HFFc6 (cell line): ENCODE measurements at regions not wholly inside any gene's neighbourhood (a gene's known extent, or its start where the extent isn't known, plus 50 kb on each side); places are given as distances from the start of the nearest gene placed in this dataset.

Experiments used
- DNase-seq: peaks from one replicate; pipeline ENCODE4 v3.0.0-alpha.2; 2018
- H3K27ac Mint-ChIP-seq: 2 replicates; pipeline ENCODE4 v1.8.0; 2020; ENCODE audit warnings: mild to moderate bottlenecking, mixed read lengths
- H3K27me3 Mint-ChIP-seq: 2 replicates; pipeline ENCODE4 v1.8.0; 2021; ENCODE audit warnings: mild to moderate bottlenecking, moderate library complexity, mixed read lengths; ENCODE audit not compliant: insufficient read depth
- H3K36me3 Mint-ChIP-seq: 2 replicates; pipeline ENCODE4 v1.8.0; 2021; ENCODE audit warnings: low read depth, mixed read lengths
- H3K4me1 Mint-ChIP-seq: 2 replicates; pipeline ENCODE4 v1.8.0; 2020; ENCODE audit warnings: low read depth, mixed read lengths
- H3K4me3 Mint-ChIP-seq: 2 replicates; pipeline ENCODE4 v1.8.0; 2020; ENCODE audit warnings: mild to moderate bottlenecking, moderate library complexity, mixed read lengths
- H3K9me3 Mint-ChIP-seq: 2 replicates; pipeline ENCODE4 v1.8.0; 2020; ENCODE audit warnings: mild to moderate bottlenecking, mixed read lengths
- CTCF ChIP-seq: fragments of 200-600 bp; sonication (generic); IDR thresholded peaks from 2 replicates; pipeline ENCODE4 v1.5.0; 2021; ENCODE audit warnings: antibody characterized with exemption, mild to moderate bottlenecking

- H3K27ac Mint-ChIP-seq: no peak overlapping the region
- H3K27me3 Mint-ChIP-seq: peaks cover 3% of the 10 kb centered on the region; the same call in 1 of the 2 replicates
- no peak overlapping the region for H3K4me3 Mint-ChIP-seq
- no peak for TF ChIP-seq CTCF
- H3K4me1 Mint-ChIP-seq: peaks cover 36% of the 10 kb centered on the region
- H3K36me3 Mint-ChIP-seq: no peaks in the 10 kb centered on the region
- no peaks in the 10 kb centered on the region for H3K9me3 Mint-ChIP-seq
- no peak for DNase-seq
Measured at GRCh38 chr7:79874797-79875196, 259.8 kb upstream of the GNAI1 start.

- DNase-seq: no peak
- no peaks in the 10 kb centered on the region for H3K9me3 Mint-ChIP-seq
- no peaks in the 10 kb centered on the region for H3K36me3 Mint-ChIP-seq
- H3K27ac Mint-ChIP-seq: no peak overlapping the region
- peaks cover 22% of the 10 kb centered on the region for H3K4me1 Mint-ChIP-seq
- no peak for TF ChIP-seq CTCF
- no peak overlapping the region for H3K4me3 Mint-ChIP-seq
- H3K27me3 Mint-ChIP-seq: peaks cover 3% of the 10 kb centered on the region; the same call in 1 of the 2 replicates
Measured at GRCh38 chr7:79872176-79872575, 262.5 kb upstream of the GNAI1 start.

GRCh38 chr7:79868010-79868409, 266.6 kb upstream of the GNAI1 start:
- H3K27ac Mint-ChIP-seq: no peak overlapping the region
- no peak for TF ChIP-seq CTCF

GRCh38 chr7:79862447-79863210, 272.0 kb upstream of the GNAI1 start:
- DNase-seq: no peak
- no peaks in the 10 kb centered on the region for H3K4me1 Mint-ChIP-seq
- H3K9me3 Mint-ChIP-seq: peaks cover 9% of the 10 kb centered on the region
- H3K27ac Mint-ChIP-seq: no peak overlapping the region
- H3K27me3 Mint-ChIP-seq: no peaks in the 10 kb centered on the region
- peaks cover 11% of the 10 kb centered on the region for H3K36me3 Mint-ChIP-seq
- no peak for TF ChIP-seq CTCF
- H3K4me3 Mint-ChIP-seq: no peak overlapping the region

More at GRCh38 chr7:79868010-79868409, 266.6 kb upstream of the GNAI1 start:
- H3K4me3 Mint-ChIP-seq: peak overlapping the region; percentile 35
- H3K9me3 Mint-ChIP-seq: peaks cover 9% of the 10 kb centered on the region
- H3K36me3 Mint-ChIP-seq: peaks cover 11% of the 10 kb centered on the region
- no peak for DNase-seq
- peaks cover 6% of the 10 kb centered on the region for H3K4me1 Mint-ChIP-seq
- peaks cover 3% of the 10 kb centered on the region; the same call in 1 of the 2 replicates for H3K27me3 Mint-ChIP-seq

- H3K4me1 Mint-ChIP-seq: peaks cover 22% of the 10 kb centered on the region
- H3K36me3 Mint-ChIP-seq: peaks cover 10% of the 10 kb centered on the region
- DNase-seq: no peak
- H3K9me3 Mint-ChIP-seq: no peaks in the 10 kb centered on the region
- H3K27me3 Mint-ChIP-seq: no peaks in the 10 kb centered on the region
- H3K4me3 Mint-ChIP-seq: no peak overlapping the region
- H3K27ac Mint-ChIP-seq: no peak overlapping the region
- no peak for TF ChIP-seq CTCF
Measured at GRCh38 chr7:79855172-79855571, 279.5 kb upstream of the GNAI1 start.
